ENCODE measurements at regions not wholly inside any gene's neighbourhood (a gene's known extent, or its start where the extent isn't known, plus 50 kb on each side); places are given as distances from the start of the nearest gene placed in this dataset.

- TF ChIP-seq POLR2AphosphoS5 (IDR thresholded peaks at IDR 0.05; ENCODE audit: low read depth, low read length) (no peak), CTCF (CRISPR knock-in tag; IDR thresholded peaks at IDR 0.05) (no peak)
- TF ChIP-seq, protein P1, sequence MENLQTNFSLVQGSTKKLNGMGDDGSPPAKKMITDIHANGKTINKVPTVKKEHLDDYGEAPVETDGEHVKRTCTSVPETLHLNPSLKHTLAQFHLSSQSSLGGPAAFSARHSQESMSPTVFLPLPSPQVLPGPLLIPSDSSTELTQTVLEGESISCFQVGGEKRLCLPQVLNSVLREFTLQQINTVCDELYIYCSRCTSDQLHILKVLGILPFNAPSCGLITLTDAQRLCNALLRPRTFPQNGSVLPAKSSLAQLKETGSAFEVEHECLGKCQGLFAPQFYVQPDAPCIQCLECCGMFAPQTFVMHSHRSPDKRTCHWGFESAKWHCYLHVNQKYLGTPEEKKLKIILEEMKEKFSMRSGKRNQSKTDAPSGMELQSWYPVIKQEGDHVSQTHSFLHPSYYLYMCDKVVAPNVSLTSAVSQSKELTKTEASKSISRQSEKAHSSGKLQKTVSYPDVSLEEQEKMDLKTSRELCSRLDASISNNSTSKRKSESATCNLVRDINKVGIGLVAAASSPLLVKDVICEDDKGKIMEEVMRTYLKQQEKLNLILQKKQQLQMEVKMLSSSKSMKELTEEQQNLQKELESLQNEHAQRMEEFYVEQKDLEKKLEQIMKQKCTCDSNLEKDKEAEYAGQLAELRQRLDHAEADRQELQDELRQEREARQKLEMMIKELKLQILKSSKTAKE (CRISPR knock-in tag; IDR thresholded peaks at IDR 0.05; ENCODE audit: borderline replicate concordance), result no peak
- TF ChIP-seq, protein P2, sequence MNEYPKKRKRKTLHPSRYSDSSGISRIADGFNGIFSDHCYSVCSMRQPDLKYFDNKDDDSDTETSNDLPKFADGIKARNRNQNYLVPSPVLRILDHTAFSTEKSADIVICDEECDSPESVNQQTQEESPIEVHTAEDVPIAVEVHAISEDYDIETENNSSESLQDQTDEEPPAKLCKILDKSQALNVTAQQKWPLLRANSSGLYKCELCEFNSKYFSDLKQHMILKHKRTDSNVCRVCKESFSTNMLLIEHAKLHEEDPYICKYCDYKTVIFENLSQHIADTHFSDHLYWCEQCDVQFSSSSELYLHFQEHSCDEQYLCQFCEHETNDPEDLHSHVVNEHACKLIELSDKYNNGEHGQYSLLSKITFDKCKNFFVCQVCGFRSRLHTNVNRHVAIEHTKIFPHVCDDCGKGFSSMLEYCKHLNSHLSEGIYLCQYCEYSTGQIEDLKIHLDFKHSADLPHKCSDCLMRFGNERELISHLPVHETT (CRISPR knock-in tag; conservative IDR thresholded peaks at IDR 0.05), result no peak
- TF ChIP-seq, protein P3, sequence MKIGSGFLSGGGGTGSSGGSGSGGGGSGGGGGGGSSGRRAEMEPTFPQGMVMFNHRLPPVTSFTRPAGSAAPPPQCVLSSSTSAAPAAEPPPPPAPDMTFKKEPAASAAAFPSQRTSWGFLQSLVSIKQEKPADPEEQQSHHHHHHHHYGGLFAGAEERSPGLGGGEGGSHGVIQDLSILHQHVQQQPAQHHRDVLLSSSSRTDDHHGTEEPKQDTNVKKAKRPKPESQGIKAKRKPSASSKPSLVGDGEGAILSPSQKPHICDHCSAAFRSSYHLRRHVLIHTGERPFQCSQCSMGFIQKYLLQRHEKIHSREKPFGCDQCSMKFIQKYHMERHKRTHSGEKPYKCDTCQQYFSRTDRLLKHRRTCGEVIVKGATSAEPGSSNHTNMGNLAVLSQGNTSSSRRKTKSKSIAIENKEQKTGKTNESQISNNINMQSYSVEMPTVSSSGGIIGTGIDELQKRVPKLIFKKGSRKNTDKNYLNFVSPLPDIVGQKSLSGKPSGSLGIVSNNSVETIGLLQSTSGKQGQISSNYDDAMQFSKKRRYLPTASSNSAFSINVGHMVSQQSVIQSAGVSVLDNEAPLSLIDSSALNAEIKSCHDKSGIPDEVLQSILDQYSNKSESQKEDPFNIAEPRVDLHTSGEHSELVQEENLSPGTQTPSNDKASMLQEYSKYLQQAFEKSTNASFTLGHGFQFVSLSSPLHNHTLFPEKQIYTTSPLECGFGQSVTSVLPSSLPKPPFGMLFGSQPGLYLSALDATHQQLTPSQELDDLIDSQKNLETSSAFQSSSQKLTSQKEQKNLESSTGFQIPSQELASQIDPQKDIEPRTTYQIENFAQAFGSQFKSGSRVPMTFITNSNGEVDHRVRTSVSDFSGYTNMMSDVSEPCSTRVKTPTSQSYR (CRISPR knock-in tag; IDR thresholded peaks at IDR 0.05; ENCODE audit: borderline replicate concordance), result no peak
Measured at GRCh38 chr4:101685126-101685525, 105.4 kb upstream of the BANK1 start.
